ENCODE measurements at regions not wholly inside any gene's neighbourhood (a gene's known extent, or its start where the extent isn't known, plus 50 kb on each side); places are given as distances from the start of the nearest gene placed in this dataset.

DNA sequence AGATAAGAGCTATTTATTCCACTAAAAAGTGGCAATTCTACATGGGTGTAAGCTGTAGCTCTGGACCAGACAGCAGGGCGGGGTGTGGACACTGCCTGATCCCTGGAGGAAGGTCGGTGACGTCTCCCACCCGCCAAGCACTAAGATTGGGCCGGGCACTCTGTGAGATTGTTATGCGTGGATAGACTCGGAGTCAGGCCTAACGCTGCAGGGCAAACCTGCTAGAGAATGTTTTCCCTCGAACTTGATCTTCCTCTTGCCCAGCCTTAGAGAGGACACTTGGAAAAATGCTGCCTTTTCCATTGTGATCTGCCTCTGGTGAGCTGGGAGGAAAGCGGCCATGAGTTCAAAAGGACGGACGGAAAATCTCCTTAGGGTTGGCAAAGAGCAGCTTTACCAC lies 1273.4 kb downstream of the TBC1D22A start:
- TF ChIP-seq, protein P1, sequence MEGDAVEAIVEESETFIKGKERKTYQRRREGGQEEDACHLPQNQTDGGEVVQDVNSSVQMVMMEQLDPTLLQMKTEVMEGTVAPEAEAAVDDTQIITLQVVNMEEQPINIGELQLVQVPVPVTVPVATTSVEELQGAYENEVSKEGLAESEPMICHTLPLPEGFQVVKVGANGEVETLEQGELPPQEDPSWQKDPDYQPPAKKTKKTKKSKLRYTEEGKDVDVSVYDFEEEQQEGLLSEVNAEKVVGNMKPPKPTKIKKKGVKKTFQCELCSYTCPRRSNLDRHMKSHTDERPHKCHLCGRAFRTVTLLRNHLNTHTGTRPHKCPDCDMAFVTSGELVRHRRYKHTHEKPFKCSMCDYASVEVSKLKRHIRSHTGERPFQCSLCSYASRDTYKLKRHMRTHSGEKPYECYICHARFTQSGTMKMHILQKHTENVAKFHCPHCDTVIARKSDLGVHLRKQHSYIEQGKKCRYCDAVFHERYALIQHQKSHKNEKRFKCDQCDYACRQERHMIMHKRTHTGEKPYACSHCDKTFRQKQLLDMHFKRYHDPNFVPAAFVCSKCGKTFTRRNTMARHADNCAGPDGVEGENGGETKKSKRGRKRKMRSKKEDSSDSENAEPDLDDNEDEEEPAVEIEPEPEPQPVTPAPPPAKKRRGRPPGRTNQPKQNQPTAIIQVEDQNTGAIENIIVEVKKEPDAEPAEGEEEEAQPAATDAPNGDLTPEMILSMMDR (IDR thresholded peaks at IDR 0.05), result no peak
- H3K27ac ChIP-seq, result no peak overlapping the region
- DNase-seq (ENCODE audit: low spot score) (no peak), ATAC-seq (ENCODE audit: insufficient number of reproducible peaks, low FRiP score, low read depth) (no peak)
- no peaks in the 10 kb centered on the region for H3K27me3 ChIP-seq (replicated peaks; ENCODE audit: insufficient read depth)
- no peaks in the 10 kb centered on the region for H3K36me3 ChIP-seq
- no peak overlapping the region for H3K4me3 ChIP-seq
- H3K9me3 ChIP-seq, result no peaks in the 10 kb centered on the region
- no peaks in the 10 kb centered on the region for H3K4me1 ChIP-seq (ENCODE audit: control insufficient read depth in 1 of 2, low read depth in 2 of 2)

DNA sequence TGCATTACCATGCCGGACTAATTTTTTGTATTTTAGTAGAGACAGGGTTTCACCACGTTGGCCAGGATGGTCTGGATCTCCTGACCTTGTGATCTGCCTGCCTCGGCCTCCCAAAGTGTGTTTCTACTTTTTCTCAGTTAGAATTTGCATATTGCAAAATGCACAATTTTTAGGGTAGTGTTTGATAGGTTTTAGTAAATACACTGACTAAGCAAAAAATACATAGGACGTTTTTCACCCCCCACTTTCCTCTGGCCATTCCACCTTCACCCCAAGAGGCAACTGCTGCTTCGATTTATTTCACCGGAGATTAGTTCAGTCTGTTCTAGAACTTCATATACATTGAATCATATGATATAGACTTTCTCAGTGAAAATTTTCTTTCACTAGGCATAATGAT lies 1269.1 kb downstream of the TBC1D22A start:
- no peaks in the 10 kb centered on the region for H3K36me3 ChIP-seq

DNA sequence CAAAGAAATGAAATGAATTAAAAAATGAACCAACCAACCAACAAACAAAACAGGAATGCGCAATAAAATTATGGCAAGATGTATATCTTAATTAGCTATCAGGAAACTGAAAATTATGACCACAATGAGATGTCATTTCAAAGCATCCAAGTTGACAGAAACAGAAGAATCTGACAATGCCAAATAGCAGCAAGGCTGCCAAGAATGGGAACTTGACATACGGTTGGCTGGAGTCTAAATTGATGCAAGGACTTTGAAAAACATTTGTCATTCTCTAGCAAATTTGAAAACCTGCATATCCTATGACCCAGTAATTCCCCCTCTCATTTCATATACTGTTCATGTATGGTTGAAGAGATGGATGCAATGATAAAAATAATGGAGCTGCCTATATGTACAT lies 1262.6 kb downstream of the TBC1D22A start:
- Histone ChIP-seq H3K9me3 (no peaks in the 10 kb centered on the region), H3K4me3 (no peak overlapping the region), H3K27ac (no peak overlapping the region), H3K36me3 (no peaks in the 10 kb centered on the region), H3K27me3 (replicated peaks; ENCODE audit: insufficient read depth) (no peaks in the 10 kb centered on the region), H3K4me1 (ENCODE audit: control insufficient read depth in 1 of 2, low read depth in 2 of 2) (no peaks in the 10 kb centered on the region)
- ATAC-seq (ENCODE audit: insufficient number of reproducible peaks, low FRiP score, low read depth) (no peak), DNase-seq (ENCODE audit: low spot score) (no peak)
- TF ChIP-seq, protein P1 (IDR thresholded peaks at IDR 0.05), result no peak

More for the DNA sequence above, 1269.1 kb downstream of the TBC1D22A start:
- ATAC-seq (ENCODE audit: insufficient number of reproducible peaks, low FRiP score, low read depth) (no peak), DNase-seq (ENCODE audit: low spot score) (no peak)
- TF ChIP-seq, protein P1 (IDR thresholded peaks at IDR 0.05), result no peak
- Histone ChIP-seq H3K9me3 (no peaks in the 10 kb centered on the region), H3K4me3 (no peak overlapping the region), H3K4me1 (ENCODE audit: control insufficient read depth in 1 of 2, low read depth in 2 of 2) (no peaks in the 10 kb centered on the region), H3K27me3 (replicated peaks; ENCODE audit: insufficient read depth) (no peaks in the 10 kb centered on the region), H3K27ac (no peak overlapping the region)

DNA sequence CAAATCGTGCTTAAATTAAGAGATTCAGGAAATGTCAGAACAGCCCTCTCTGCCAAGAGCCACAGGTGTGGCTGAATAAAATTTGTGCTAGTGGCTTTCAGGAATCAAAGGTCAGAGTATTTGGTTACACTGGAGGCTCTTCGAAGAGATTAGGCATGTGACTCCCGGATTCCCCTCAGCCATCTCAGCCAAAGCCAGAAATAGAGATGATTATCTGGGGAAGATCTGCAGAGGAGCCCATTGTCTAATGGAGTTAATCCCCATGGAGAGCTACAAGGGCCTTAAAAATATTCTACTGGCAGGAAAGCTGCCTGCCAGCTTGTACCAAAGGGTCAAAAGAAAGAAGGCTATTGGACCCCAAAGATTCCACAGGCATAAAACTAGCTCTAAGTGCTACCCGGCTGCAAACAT lies 1259.5 kb downstream of the TBC1D22A start:
- TF ChIP-seq, protein P1 (IDR thresholded peaks at IDR 0.05), result no peak
- DNase-seq (ENCODE audit: low spot score) (no peak), ATAC-seq (ENCODE audit: insufficient number of reproducible peaks, low FRiP score, low read depth) (no peak)
- Histone ChIP-seq H3K36me3 (no peaks in the 10 kb centered on the region), H3K4me3 (no peak overlapping the region), H3K27me3 (replicated peaks; ENCODE audit: insufficient read depth) (no peaks in the 10 kb centered on the region), H3K4me1 (ENCODE audit: control insufficient read depth in 1 of 2, low read depth in 2 of 2) (no peaks in the 10 kb centered on the region), H3K27ac (no peak overlapping the region), H3K9me3 (no peaks in the 10 kb centered on the region)

DNA sequence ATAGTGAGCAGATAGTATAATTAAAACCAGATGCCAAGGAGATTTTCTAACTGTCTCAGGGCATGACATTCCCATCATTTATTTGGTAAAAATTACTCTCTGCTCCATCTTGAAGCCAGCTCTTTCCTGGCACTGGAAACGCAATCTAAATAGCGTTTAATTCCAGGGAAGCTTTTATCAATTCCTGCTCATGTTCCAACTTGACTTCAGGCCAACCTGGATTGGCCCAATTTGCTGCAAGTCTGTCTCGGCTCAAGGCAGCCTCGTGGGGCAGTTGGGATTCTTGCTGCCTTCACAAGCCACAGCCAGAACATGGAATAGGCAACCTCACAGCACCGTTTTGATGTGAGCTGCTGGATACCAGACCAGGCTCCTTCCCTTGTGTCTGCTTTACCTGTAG lies 1255.9 kb downstream of the TBC1D22A start:
- Histone ChIP-seq H3K27me3 (replicated peaks; ENCODE audit: insufficient read depth) (no peaks in the 10 kb centered on the region), H3K4me3 (no peak overlapping the region), H3K4me1 (ENCODE audit: control insufficient read depth in 1 of 2, low read depth in 2 of 2) (no peaks in the 10 kb centered on the region), H3K9me3 (no peaks in the 10 kb centered on the region), H3K27ac (no peak overlapping the region), H3K36me3 (no peaks in the 10 kb centered on the region)
- DNase-seq (ENCODE audit: low spot score) (no peak), ATAC-seq (ENCODE audit: insufficient number of reproducible peaks, low FRiP score, low read depth) (no peak)
- TF ChIP-seq, protein P1 (IDR thresholded peaks at IDR 0.05), result no peak
